HG02678 (cell line): ENCODE measurements at regions not wholly inside any gene's neighbourhood (a gene's known extent, or its start where the extent isn't known, plus 50 kb on each side); places are given as distances from the start of the nearest gene placed in this dataset.

Experiments
- ATAC-seq: cut with Tn5 transposase; IDR thresholded peaks from one replicate; pipeline ENCODE4 v1.9.1; 2021; ENCODE audit warnings: mild to moderate bottlenecking, moderate library complexity; ENCODE audit not compliant: unreplicated experiment

DNA sequence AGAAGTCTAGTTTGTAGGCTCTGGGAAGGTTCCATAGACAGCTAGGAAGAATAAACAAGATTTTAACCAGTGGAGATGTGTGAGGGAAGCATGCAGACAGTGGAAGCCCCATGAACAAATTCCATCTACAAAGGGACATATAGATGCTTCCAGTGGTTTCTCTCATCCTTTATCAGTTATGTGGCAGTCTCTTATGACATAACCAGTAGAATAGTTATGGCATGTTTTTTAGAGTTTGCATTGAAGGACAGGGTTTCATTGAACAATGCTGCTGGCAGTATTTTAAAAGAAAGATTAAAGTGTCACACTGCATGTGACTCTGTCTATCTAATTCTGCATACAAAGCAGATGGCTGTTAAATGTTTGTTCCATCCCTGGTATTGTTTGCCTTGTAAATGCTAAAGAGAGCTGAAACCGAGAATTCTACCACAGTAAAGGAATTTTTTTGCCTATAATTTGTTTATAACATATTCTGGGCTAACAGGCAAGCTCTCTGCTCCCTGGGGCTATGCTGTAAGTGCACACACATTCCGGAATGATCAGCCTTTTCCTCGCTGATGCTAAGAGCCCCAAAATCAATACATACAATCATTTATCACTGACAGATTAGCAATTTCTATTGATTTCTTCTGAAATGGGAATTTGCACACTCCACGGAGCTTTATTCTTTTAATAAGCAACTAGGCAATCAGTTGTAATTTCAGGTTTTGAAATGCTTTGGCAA, 76.8 kb upstream of the PELI1 start:
- ATAC-seq: no peak

DNA sequence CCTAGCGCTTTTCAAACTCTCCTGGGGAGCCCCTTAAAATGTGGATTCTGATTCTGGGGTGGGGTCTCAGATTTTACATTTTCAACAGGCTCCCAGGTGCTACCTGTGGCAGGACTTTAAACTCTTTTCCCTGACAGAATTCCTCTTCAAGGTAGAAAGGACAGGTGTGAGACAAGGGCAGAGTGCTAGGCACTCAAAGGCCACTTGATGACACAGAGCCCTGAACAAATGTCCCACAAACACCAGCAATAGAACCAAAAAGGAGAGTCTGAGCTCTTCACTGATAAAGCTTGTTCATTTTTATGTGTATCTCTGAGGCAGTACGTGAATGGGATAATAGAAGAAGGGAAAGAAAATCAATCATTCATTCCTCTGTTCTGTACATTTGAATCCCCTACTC, 77.7 kb upstream of the PELI1 start:
- no peak for ATAC-seq

DNA sequence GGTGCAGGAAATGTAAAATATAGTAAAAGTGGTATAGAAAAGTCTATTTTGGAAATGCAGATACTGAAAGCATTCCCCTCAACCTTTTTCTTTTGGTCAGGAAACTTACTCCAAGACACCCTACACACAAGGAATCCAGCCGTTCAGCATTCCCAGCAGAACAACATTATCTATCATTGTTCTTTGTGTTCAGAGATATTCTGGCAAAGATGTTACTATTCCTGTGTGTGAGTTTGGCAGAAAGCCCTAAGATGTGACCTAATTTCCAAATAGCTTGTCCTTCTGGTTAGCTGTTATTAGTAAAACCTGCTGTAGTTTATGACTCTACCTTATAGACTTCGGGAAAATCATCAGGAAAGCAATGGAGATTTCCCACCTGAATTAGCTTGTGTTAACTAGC, 78.1 kb upstream of the PELI1 start:
- no peak for ATAC-seq

DNA sequence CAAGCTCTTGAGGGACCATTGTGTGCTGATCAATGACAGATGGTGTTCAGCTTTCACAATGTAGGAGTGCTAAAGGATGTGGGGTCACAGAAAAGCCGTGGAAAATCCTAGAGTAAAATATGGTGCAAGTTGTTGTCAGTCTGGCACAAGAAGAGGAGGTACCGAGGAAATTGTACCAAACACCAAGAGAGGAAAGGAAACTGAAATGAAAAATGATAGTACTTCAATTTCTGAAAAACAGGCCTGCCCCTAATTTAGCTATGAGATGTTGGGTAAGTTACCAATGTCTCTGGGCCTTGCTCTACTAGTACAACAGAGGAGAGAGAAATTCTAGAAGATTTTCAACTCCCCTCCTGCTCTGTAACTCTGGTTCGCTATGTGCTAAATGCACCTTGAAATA, 78.8 kb upstream of the PELI1 start:
- ATAC-seq: peak; percentile 67

GRCh38 chr2:64225491-64225890, 81.3 kb upstream of the PELI1 start:
- ATAC-seq: no peak

GRCh38 chr2:64226611-64227010, 82.4 kb upstream of the PELI1 start:
- ATAC-seq: no peak

GRCh38 chr2:64227603-64228125, 83.4 kb upstream of the PELI1 start:
- ATAC-seq: no peak

- peak; percentile 98 for ATAC-seq
Measured at GRCh38 chr2:64228126-64228678, 84.0 kb upstream of the PELI1 start.

DNA sequence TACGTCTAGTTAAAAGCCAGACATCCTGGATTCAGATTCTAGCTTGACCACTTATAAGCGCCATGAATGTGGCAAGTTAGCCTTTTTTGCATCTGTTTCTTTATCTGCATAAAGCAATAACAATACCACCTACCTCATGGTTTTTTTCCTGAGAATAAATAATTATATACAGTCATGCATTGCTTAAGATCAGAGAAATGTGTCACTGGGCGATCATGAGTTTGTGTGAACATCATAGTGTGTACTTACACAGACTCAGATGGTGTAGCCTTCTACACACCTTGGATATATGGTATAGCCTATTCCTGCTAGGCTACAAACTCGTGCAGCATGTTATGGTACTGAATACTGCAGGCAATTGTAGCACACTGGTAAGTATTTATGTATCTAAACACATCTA, 84.7 kb upstream of the PELI1 start:
- no peak for ATAC-seq

DNA sequence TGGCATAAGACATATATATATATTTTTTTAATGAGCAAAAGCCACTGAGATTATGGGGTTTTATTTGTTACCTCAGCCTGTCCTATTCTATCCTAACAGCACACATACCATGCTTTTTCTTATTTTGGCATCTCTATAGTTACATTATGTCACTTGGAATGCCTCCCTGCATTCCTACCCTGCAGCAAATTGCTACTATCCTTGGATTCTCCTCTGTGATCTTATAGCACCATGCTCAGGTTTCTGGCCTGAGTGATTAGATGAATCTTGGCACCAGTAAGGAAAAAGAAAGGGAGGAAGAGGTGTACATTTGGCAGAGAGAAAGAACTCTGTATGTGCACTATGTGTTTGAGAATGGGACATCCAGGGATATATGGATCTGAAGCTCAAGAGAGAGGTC, 86.3 kb upstream of the PELI1 start:
- no peak for ATAC-seq

GRCh38 chr2:64232266-64232665, 88.0 kb upstream of the PELI1 start:
- no peak for ATAC-seq

GRCh38 chr2:64233376-64233922, 89.2 kb upstream of the PELI1 start:
- no peak for ATAC-seq

- no peak for ATAC-seq
Measured at GRCh38 chr2:64234150-64234549, 89.9 kb upstream of the PELI1 start.

GRCh38 chr2:64234785-64235184, 90.6 kb upstream of the PELI1 start:
- ATAC-seq: peak; percentile 77

DNA sequence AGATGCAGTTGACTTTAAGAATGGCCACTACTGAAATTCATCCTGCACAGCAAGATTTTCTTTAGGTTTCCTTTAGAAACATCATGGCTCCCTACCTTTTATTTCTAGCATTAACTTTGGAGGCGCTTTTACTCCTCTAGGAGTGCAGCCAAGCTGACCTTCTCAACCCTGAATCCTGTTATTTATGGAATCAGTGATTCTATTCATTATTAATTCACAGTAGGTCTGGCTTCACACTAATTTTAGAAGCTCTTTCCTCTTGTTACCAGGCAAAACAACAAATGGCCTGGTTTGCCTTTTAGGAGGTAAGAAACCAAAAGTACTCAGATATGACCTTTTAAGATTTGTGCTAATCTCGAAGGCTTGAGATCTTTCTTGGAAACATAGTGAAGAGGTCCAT, 93.0 kb upstream of the PELI1 start:
- ATAC-seq: no peak

- no peak for ATAC-seq
Measured at GRCh38 chr2:64238799-64239198, 94.6 kb upstream of the PELI1 start.

DNA sequence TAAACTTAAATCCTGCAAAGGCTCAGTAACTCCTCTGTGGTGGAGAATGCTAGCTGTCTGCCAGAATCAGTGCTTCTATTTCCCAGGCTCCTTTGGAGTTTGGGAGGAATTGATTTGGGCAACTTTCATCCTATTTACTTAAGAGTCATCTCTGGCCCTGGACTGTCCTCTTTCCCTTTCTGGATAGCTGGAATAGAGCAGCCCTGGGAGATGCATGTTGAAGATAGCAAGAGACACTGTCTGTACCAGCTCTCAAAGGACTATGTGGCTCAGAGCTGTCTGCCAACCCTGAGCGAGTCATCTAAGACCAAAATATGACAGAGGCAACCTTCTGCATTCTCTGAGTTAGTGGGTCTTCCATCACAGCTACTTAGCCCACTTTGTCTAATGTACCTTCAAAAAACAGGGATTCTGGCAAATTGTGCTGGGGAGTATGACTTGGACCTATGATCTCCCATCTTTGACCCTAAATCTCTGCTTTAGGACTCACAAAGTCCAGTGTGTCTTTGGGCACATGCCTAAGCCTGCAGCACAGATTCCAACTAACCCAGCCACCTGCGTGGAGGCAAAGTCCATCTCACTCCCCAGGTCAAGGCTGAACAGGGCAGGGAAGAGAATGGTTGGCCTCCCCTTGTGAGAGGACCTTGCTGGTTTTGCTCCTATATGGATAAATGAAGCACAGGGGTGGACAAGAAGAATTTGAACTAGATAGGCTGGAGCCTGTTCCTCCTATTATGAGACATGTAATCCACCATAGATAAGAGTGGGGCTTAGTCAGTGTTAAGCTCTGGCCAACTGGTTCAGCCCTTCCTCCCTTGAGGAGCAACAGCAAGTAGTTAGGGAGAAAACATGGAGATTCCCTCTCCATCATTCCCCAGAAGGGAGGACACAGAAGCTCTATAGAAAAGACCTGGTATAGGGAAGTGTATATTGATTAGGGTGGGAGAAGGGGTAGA, 99.1 kb upstream of the PELI1 start:
- no peak for ATAC-seq

DNA sequence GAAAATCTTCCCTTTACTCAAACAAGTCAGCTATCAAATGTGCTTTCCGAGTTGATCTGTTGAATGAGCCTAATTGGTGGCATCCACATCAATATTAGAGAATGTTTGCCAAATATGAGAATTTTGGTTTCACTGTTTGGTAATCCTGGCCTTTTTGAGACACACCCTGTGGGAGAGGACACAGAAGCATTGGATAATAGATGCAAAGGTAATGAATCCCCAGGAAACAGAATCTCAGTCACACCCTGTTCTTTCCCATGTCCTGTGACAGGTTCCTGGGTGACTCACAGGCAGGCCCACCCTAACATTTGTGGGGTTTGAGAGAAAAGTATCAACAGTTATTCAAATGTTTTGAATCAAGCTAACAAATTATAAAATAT, 99.8 kb upstream of the PELI1 start:
- ATAC-seq: no peak

GRCh38 chr2:64245631-64246030, 101.4 kb upstream of the PELI1 start:
- ATAC-seq: no peak

DNA sequence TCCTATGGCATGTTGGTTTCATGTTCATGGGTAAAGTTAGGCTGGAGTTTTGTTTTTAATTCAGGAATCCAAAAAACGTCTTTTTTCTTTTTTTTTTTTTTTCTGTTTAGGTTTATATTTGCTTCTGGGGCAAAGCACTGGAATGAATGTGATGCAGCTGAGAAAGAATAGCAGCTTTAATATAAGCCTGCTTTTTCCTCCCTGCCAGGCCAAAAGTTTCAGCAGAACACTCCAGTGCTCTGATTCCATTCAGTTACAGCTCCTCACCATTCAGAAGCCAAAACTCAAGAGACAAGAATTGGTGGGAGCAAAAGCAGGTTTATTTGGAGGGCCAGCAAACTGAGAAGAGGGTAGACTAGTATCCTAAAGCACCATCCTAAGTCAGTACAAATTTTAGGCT, 102.7 kb upstream of the PELI1 start:
- no peak for ATAC-seq

GRCh38 chr2:64249426-64249825, 105.2 kb upstream of the PELI1 start:
- ATAC-seq: no peak
